Spleen (tissue), 7 donors: ENCODE measurements at regions not wholly inside any gene's neighbourhood (a gene's known extent, or its start where the extent isn't known, plus 50 kb on each side); places are given as distances from the start of the nearest gene placed in this dataset.

ENCODE experiments used
- CTCF ChIP-seq, 11 experiments: fragments of 200-600 bp in 7 of 11; fragments of 450-650 bp in 4 of 11; sonication (generic) in 4 of 11; IDR thresholded peaks in 8 of 11; conservative IDR thresholded peaks in 3 of 11; 1 replicate in 7 of 11; 2 replicates in 4 of 11; pipeline versions ENCODE4 v1.4.0 to v1.8.0; 2016 to 2021; ENCODE audit warnings: antibody characterized with exemption in 11 of 11, inconsistent platforms in 4 of 11, mild to moderate bottlenecking in 1 of 11
- POLR2AphosphoS5 ChIP-seq, 3 donors: sonication (generic); formaldehyde crosslinking; IDR thresholded peaks; one replicate each; pipeline ENCODE4 v1.5.1; 2017; ENCODE audit warnings: antibody characterized with exemption in 3 of 3
- donor health status: DM: no; HTN: no; CAD: no; lungs with moderate emphysema.
- donor health status: DM: no; HTN: no; CAD: no.
- donor health status: DM: no; HTN: no; CAD: no.

GRCh38 chr18:24875777-24876176 is 415.3 kb downstream of the HRH4 start:
- TF ChIP-seq CTCF (IDR thresholded peaks at IDR 0.05 in 8 of 11, conservative IDR thresholded peaks at IDR 0.05 in 3 of 11) = no peak
- TF ChIP-seq POLR2AphosphoS5 (IDR thresholded peaks at IDR 0.05) = no peak
